Omental fat pad (tissue), 3 donors: ENCODE measurements at regions not wholly inside any gene's neighbourhood (a gene's known extent, or its start where the extent isn't known, plus 50 kb on each side); places are given as distances from the start of the nearest gene placed in this dataset.

Experiments used
- ATAC-seq: fragments of 150-250 bp; one replicate; pipeline ENCODE4 v1.9.1; 2016; ENCODE audit warnings: mild to moderate bottlenecking, moderate library complexity; ENCODE audit not compliant: low FRiP score
- DNase-seq: peaks from one replicate; pipeline ENCODE4 v3.0.0-alpha.2; 2019; ENCODE audit warnings: low spot score
- CTCF ChIP-seq, 3 donors: fragments of 450-650 bp; IDR thresholded peaks; one replicate each; pipeline ENCODE4 v1.5.1; 2016 to 2017; ENCODE audit warnings: antibody characterized with exemption in 3 of 3, mild to moderate bottlenecking in 3 of 3, moderate library complexity in 2 of 3

GRCh38 chr14:101198398-101199027 lies 295.0 kb upstream of the RTL1 start:
- TF ChIP-seq CTCF (IDR thresholded peaks at IDR 0.05), result no peak
- ATAC-seq, result no peak
- DNase-seq, result peak; percentile 14

GRCh38 chr14:101199028-101199770 lies 295.7 kb upstream of the RTL1 start:
- no peak for ATAC-seq
- DNase-seq, result peak; percentile 5
- no peak for TF ChIP-seq CTCF (IDR thresholded peaks at IDR 0.05)

- TF ChIP-seq CTCF (IDR thresholded peaks at IDR 0.05), result no peak
- ATAC-seq (no peak), DNase-seq (peak; percentile 9)
Measured at GRCh38 chr14:101200008-101200649, 296.6 kb upstream of the RTL1 start.

- ATAC-seq (no peak), DNase-seq (no peak)
- no peak for TF ChIP-seq CTCF (IDR thresholded peaks at IDR 0.05)
Measured at GRCh38 chr14:101200650-101201516, 297.4 kb upstream of the RTL1 start.

GRCh38 chr14:101201535-101202151 lies 298.1 kb upstream of the RTL1 start:
- ATAC-seq, result no peak
- DNase-seq, result peak; percentile 11
- no peak for TF ChIP-seq CTCF (IDR thresholded peaks at IDR 0.05)

- DNase-seq (peak; percentile 11), ATAC-seq (no peak)
- TF ChIP-seq CTCF (IDR thresholded peaks at IDR 0.05), result no peak
Measured at GRCh38 chr14:101202627-101203404, 299.3 kb upstream of the RTL1 start.
